HG03439 (cell line): ENCODE measurements at regions not wholly inside any gene's neighbourhood (a gene's known extent, or its start where the extent isn't known, plus 50 kb on each side); places are given as distances from the start of the nearest gene placed in this dataset.
"Not testable (repeated sequence)": the region's sequence is repeated elsewhere in the genome, so short reads cannot be mapped to it uniquely, and the experiment has no call there.

Experiments
- ATAC-seq: cut with Tn5 transposase; IDR thresholded peaks from one replicate; pipeline ENCODE4 v1.9.1; 2021; ENCODE audit warnings: mild to moderate bottlenecking, moderate library complexity; ENCODE audit not compliant: unreplicated experiment

DNA sequence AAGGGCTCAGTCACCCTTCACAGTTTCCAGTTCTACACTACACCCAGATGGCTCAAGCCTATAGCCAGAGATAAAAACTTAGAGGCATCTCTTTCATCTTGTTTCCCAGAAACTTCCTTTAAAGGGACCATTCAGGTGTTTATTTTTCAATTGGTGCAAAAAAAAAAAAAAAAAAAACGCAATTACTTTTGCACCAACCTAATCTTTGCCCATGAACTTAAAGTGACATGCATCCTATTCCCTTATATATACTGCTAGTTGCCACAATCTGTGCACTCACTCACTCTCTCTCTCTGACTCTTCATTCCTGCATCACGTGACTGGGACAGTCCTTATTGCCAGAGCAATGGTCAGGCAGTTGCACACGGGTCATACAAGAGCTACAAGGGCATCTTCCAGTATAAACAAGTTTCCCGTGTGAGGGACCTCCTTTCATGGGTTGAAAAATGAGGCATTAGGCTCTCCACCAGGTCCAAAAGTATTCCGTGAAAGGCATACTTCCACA, 789.4 kb downstream of the EPHA4 start:
- ATAC-seq: no peak

DNA sequence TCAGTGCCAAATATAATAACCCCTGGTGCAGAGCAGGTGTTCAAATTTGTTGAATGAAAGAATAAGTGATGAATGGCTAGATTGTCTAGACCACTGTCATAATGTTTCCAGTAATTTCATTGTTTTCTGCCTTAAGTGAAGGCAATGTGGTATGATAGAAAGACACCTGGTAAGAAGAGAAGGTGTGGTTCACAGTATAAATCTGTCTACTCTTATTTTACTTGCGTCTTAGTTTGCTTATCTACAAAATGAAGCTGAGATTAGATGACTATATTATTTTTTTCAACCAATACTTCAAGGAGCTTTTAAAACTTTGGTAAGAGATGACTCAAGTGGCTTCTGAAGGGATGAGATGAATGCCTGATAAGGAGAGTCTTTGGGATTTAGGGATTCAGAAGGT, 788.4 kb downstream of the EPHA4 start:
- ATAC-seq: no peak

DNA sequence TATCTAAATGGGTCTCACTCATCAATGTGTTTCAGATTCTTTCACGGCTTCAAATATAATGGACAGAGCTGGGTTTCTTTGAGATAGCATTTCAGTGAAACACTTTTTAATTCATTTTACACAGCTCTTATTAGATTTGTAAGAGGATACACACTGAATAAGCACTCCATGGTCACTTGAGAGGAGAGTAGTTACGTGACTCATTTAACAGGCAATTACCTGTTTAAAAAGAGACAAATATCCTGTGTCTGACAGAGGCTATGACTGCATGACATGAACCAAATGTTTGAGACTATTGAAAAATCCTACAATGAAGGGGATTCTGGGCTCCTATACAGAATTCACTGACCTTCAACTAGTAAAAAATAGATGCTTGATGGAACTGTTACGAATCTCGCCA, 786.9 kb downstream of the EPHA4 start:
- no peak for ATAC-seq

DNA sequence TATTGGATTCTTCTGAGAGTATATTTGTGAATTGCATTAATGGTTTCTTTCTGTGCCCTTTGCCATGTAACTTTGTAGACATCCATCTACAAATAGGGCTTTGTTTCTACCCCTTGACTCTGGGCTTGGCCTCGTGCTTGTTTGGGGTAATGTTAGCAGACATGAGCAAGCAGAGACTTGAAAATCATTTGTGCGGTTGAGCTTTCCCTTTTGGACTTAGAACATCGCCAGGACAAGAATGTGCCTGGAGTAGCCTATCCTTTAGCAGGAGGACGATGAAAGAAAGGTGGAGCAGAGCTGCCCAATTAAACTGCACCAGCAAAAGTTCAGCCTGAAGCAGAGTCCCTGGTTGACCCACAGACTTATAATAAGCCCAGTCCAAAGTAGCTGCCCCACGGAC, 785.9 kb downstream of the EPHA4 start:
- no peak for ATAC-seq

DNA sequence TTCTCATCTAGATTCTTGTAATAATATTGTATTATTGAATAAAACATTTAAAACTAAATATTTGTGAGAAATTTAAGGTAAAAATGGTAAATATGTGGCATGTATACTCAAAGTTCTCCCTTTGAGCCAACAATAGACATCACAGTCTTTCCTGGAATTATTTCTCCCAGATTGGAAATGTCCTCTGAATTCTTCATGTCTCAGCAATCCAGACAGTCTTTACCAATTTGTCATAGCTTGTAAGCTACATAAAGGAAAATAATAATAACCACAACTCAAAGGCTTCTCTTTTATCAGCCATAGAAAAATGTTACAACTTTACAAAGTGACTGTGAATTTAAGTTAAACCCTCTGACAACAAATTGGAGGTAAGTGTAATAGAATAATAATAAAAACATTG, 784.9 kb downstream of the EPHA4 start:
- no peak for ATAC-seq

DNA sequence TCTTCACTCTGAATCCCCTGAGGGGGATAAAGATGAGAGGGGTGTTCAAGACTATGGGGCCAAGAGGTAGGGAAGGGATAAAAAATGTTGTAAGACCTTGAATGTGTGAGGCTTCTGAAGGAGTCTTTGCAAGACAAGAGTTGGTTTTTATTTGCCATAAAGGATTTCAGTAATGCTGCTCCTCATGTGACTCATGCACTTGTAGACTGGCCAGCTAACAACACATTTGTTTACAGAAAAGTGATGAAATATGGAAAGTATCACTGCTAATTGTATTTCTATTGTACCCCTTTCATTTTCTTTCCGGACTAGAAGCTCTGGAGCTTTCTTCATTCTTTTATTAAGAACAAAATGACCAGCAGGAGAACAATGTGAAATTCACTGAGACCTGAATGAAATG, 782.1 kb downstream of the EPHA4 start:
- ATAC-seq: no peak

DNA sequence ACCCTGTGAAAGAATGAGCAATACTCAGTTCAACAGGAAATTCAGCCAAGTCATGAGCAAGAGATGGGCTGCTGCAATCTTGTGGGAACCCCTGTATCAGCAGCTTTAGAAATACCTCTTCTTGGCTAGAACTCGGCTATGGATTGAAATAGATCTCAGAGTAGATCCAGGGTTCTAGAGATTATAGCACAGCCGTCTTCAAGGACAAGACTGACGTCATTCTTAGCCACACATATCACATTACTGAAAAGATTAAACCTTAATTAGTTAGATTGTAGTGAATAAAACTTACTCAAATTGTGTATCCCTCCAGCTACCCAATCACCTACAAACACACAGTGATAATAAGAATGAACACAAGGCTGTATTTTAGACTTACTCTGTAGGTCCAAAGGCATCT, 776.4 kb downstream of the EPHA4 start:
- no peak for ATAC-seq

DNA sequence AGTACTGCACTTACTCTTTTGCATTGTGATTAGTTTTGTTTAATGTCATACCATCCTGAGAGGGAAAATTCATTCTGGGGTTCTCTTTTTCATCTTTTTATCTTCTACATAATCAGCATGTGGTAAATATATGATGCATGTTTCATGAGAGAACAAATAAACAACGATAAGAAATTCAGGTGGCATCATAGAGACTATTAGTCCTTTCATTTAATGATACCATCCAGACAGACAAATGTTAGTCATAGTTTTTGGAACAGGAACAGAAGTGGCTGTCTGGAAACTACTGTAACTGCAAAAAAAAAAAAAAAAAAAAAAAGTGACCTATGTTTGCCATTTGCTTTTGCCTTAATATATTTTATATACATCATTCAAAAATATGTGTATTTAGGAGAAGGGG, 761.0 kb downstream of the EPHA4 start:
- no peak for ATAC-seq

DNA sequence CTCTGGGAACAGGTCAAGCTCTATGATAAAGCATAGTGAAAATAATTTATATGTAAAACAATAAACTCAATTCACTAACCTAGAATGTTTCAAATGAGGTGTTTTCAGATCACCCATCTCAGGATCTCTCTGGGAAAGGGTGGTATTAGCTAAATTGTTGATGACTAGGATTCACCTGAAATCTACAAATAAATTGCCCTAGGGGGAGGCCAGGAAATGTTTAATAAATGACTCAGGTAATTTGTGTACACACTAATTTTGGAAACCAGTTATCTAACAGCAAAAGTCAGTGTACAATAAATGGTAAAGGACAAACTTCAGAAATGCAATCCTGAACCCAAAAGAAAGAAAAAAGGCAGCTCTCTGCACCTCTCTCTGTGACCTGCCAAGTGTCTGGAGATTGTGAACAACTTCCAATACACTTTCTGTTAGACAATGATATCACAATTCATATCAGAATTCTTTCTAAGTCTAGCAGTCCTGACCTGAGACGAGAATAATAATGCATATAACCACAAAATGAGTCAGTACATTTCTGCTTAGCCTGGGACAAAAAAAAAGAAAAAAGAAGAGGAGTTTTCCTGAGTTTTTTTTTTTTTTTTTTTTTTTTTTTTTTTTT, 760.0 kb downstream of the EPHA4 start:
- ATAC-seq: no peak

DNA sequence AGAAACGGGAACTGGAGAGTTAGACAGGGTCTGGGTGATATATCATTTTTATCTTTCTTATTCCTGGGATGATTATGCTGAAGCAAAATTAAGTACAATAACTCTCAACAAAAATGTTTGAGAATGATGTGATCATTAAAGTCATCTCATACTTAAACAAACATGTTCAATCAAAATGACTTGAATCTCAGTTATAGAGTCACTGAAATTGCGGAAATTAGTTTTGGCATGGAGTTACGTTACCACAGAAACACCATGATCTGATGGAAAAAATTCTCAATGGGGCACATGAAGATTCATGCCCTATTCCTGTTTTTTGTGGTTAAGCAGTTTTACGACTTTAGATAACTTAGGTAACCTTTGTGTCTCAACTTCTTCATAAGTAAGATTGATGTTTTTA, 757.7 kb downstream of the EPHA4 start:
- ATAC-seq: no peak

DNA sequence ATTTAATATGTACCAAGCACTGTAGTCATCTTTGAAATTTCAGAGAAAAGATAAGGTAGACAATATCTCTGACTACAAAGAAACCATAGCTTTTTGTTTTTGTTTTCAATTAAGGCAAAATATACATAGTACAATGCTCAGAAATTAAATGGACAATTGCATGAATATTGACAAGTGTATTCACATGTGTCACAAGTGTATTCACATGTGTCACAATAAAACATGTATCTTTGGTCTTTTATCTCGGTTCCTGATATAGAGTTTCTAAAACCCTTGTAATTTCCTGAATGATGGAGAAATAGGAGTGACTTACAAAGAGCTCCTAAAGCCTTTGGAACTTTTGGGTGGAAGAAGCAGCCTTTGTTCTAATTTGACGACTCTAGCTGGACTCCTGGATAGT, 756.4 kb downstream of the EPHA4 start:
- no peak for ATAC-seq

DNA sequence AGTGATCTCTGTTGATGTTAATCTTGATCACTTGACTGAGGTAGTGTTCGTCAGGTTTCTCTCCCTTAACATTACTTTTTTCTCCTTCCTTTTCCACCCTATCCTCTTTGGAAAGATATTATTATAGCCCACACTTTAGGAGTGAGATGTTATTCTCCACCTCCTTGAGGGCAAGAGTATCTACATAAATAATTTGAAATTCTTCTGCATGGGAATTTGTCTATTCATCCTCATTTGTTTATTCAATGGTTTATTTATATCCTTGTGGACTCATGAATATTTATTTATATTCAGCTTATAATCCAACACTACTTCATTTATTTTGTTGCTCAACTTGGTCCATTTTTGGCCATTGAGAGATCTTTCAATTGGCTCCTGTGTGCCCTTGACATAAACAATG, 750.4 kb downstream of the EPHA4 start:
- no peak for ATAC-seq

DNA sequence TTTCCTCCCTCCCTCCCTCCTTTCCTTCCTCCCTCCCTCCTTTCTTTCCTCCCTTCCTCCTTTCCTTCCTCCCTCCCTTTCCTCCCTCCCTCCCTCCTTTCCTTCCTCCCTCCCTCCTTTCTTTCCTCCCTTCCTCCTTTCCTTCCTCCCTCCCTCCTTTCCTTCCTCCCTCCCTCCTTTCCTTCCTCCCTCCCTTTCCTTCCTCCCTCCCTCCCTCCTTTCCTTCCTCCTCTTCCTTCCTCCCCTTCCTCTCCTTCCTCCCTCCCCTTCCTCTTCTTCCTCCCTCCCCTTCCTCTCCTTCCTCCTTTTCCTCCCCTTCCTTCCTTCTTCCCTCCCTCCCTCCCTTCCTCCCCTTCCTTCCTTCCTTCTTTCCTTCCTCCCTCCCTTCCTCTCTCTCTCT, 748.5 kb downstream of the EPHA4 start:
- ATAC-seq: not testable (repeated sequence)

DNA sequence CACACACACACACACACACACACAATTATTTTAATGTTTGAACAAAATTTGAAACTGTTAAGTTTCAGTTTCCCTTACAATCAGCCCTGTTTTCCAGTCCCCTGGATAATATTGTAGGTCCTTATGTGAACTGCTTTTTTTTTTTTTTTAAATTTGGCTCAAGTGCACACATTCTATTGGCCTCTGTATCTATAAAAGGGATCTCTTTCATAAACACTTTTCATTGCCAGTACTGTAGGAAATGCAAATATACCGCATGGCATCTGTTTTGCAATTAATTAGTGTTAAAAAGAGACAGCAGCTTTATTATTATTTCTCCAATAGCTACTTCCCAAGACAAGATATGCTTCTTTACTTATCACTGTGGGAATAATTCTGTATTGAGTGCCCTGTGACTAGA, 738.7 kb downstream of the EPHA4 start:
- no peak for ATAC-seq

DNA sequence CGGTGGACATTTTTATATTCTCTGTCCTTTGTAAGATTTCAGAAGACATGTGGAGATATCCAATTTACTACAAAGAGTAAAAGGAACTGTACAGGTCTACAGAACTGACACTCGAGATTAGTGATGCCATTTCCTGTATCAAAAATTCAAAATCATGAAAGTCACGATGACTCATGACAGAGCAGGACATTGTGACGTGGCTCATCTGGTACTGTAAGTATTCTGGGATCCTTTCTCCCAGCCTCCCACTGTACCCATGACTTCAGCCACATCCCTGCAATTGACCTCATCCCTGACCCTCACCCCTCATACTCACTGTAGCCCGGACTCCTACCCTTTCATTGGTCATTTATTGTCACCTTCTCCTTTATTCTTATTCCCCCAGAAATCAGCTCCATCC, 736.5 kb downstream of the EPHA4 start:
- no peak for ATAC-seq

DNA sequence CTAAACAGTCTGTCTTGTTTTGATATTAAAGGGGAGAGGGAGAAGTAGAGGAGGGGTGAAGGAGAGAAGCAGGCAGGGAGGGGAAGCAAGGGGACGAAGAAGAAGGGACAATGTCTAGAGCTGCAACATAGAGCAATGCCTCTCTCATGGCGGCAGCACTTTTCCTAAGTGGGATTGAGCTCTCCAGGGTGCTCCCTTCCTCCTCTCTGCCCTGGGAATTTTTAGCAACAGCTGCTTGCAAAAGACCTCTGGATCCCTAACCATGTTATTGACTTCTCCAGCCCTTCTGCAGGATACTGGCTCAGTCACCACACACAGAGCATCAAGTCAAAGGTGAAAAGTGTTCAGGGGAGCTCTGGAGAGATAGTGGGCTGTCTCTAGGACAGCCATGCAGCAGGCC, 734.9 kb downstream of the EPHA4 start:
- no peak for ATAC-seq

DNA sequence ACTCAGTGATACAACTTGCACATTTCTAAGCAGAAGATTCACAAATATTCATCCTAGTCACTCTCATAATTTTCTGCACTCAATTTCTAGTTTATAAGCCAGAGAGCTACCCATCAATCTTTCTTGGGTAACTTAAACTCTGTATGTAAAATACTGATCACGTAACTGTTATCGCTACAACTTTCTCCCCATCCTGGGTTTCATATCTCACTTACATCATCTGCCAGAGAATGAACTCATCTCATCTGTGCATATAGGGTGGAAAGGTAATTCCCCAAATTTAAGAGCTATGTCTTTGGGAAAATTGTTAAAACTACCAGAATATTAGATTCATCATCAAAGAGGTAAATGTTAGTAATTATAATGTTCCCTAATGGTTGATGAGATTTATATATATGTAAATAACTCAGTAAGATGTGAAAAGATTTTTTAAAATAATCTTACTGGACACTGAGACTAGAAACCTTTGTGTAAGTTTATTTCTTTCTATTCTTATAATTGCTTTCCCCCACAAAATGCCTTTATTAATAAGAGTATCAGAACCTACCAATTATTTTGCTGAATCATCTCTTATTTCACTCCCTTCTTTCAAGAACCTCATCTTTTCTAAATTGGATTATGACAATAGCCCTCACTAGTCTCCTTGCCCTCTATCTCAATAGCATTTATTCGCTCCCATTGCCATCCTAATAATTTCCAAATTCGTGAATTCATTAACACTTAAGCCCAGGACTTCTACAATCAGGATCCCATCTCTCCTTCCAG, 729.0 kb downstream of the EPHA4 start:
- no peak for ATAC-seq

DNA sequence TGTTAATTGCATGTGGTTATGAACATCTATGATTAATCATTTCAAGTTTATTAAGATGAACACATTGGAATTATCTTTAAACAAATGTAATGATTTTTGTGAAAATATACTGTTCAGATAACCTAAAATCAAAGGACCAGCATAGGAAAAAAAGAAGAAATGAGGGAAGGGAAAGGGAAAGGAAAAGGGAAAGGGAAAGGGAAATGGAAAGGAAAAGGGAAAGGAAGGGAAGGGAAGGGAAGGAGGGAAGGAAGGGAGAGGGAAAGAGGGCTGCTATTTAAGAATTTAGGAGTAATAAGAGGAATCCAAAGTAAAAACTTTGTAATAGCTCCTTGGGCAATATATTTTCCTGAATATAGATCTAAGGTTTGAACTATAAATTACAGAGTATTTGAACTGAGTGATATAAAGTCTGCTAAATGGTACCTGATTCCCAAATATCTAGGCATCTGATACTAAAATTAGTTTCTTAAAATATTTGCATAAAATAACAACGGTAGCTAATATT, 726.3 kb downstream of the EPHA4 start:
- no peak for ATAC-seq

DNA sequence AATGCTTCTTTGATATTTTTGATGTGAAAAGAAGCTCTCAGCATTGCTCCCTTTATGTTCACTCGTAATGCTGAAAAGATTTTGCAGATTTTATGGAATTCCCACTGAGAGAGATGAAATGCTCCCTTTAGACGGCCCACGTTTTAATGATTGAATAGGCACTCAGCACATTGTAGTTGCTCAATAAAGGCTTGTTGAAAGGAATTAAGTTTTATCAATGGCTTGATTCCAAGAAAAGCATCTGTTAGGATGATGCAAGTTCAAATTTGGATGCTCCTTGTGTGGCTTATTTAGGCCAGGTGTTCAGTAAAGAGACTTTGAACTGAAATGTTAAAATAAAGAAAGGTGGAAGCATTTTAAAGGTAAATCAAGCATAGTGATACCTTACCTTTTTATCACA, 725.1 kb downstream of the EPHA4 start:
- no peak for ATAC-seq

DNA sequence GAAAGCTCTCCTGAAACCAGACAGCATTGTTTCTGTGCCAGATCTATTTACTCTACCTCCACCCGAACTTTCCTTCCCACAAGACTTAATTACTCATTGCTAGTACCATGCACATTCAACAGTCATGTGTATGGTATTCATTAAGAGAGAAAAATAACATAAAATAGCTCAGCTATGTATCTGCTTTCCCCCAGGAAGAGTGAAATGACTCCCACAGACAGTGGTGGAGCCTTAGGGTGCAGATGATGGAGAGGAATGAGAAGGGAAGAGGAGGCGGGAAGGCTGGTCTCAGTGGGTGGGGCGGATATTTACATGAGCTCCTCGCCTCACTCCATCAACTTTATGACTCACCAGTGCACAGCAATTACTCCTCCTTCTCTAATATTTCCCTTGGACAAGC, 724.5 kb downstream of the EPHA4 start:
- no peak for ATAC-seq

DNA sequence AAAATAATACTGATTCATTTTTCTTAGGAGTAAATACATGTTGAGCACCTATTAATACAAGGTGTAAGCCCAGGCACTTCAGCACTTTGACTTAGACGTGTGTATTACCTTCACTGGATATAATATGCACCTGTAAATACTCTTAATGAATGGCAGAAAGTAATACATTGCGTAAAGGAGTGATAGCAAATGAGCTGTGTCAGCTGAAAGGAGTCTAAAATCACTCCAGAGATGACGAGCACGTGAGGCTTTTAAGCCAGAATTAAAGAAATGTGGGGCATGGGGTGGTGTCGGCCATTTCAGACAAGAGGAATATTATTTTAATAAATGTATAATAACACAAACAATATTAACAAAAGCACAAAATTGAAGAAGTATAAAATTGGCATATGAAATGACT, 722.7 kb downstream of the EPHA4 start:
- ATAC-seq: no peak

DNA sequence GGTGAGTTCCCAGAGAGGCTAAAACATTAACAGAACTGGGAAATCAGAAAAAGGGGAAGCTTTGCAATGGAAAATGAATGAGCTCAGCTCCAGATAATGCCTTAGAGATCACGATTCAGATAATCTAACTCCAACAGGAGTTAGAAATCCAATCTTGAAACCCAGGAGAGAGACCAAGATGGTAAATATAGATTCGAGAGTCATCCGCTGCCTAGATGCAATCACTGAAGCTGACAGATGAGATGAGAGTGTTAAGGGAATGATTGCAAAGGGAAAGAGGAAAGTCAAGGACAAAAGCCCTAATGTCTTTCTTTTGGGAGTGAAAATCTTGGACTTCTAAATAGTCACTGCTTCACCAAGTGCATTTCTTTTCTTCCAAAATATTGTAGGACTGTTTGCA, 722.0 kb downstream of the EPHA4 start:
- ATAC-seq: no peak

DNA sequence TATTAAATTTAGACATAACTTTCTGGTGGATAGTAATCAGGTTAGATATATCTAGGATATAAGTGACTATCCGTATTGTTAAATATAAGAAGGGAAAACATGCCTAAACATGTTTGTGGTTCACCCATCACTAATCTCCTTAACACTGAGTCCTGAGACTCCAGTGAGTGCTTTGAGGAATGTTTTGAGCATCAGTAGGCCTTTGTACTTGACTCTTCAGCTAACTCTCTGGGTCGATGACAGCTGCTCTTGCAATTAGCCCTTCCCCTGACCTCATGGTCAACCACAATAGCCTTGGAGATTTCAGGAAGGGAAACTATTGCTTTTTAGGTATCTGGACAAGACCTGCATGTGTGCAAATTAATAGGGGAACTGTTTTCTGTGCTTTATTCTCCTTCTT, 716.8 kb downstream of the EPHA4 start:
- ATAC-seq: no peak
